Ecto neural progenitor cell (in vitro differentiated cells): ENCODE measurements at regions not wholly inside any gene's neighbourhood (a gene's known extent, or its start where the extent isn't known, plus 50 kb on each side); places are given as distances from the start of the nearest gene placed in this dataset.

Source experiments
- DNase-seq: peaks from one replicate; pipeline ENCODE4 v3.0.0-alpha.2; 2018; ENCODE audit warnings: low spot score

DNA sequence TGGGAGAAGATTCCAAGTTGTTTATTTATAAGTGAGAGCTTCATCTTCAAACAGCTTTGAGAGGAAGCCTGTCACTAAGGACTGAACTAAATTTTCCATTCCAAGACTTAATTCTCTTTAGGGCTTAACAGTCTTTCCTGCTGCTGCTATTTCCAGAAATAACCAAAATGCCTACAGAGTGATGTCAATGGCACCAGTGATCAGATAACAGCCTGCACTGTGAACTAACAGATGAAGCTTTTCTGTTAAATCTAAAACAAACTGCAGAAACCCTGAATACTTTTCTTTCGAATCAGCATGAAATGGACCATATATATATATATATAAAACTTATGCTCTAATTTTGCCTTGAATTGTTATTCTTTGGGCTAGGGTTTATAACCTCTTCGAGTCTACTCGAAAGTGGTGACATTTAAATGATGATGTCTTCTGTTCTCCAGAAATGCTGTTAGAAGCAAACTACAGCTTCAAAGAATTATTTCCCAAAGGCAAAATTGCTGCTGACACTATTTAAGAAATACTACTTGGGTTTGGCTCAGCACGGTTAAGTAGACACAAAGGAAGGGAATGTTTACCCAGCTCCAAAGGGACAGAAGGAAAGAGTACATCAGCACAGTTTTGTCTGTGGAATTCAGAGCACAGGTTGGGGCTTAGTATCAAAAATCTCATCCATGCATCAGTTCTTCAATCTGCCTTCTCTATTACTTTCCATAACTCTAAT lies 238.5 kb upstream of the LRRN1 start:
- no peak for DNase-seq

DNA sequence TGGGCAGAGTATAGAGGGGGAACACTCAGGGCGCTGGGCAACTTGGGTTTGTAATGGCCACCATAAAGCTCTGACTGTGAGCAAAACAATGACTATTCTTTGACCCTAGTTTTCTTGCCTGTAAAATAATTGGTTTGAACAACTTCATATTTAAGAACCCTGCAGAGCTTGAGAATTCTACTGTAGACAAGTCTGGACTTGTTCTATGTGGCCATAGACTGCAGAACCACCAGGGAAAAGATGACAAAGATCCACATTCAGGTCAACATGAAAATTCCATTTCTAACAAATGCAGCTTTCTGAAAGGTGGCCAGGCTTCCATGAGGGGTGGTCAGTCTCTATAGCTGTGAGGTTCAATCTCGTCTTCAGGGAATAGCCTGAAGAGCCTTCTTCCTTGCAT lies 239.4 kb upstream of the LRRN1 start:
- no peak for DNase-seq

DNA sequence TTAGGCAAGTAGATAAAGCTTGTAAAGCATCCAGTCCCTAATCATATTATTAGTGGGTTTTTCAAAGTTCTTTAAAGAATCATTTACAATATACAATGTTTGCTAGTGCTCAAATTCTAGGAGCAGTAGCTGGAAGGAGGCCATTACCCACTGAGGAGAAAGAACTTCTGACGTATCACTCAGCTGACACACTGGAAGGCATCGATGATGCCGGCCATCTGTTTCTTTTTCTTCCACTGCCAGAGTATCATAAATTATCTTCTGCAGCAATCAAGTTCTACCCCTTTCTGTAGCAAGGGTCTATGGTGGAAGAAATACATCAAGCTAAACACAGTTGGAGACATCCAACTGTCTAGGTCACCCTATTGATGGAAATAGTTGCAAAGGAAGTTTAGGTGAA lies 243.2 kb upstream of the LRRN1 start:
- no peak for DNase-seq

DNA sequence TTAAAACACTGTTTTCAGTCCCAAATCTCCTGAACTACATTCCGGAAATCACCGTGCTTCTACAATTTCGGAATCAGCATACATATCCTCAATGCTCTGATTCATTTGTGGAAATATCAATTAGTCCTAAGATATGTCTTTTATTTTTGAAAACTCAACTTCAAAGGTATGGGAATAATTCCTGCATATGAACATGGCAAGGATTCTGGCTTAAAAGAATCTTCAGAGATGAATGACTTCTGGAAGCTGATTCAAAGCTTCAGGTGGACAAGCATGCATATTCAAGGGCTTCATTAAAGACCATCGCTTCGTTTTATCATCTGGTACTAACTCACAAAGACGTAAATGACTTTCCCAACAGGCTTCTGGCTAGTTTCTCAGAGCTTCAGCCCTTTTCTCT lies 246.0 kb upstream of the LRRN1 start:
- no peak for DNase-seq

DNA sequence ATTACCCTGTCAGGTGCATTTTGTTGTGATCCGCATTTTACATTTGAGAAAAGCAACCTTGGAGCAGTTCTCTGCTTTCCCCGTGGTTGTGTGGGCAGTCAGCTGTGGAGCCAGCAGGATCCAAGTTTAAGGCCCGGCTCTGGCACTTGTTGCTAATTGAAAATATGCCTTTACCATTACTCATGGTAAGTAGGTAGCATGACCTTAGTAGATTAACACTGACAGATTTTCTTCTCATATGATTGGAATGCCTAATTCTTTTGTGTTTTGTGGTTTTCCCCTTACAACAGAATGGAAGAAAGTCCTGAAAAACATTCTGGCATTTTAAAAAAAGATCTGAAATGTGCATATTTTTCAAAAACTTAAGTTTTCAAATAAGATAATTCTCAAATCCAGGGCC lies 246.5 kb upstream of the LRRN1 start:
- DNase-seq: no peak

DNA sequence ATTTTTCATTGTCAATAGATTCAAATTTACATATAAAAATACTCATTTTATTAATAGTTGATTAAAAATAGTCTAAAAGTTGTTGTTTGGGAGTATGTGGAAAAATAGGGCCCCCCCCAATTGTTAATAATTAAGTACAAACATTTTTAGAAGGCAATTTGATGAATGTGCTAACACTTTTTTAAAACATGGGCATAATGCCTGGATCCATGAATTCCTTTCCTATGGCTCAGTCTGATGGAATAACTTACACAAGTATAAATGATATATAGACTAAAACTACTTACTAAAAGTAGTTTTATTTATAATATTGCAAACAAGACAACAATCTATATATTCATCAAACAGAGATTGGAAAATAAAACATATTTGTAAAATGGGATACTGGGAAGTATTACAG lies 247.2 kb upstream of the LRRN1 start:
- no peak for DNase-seq

DNA sequence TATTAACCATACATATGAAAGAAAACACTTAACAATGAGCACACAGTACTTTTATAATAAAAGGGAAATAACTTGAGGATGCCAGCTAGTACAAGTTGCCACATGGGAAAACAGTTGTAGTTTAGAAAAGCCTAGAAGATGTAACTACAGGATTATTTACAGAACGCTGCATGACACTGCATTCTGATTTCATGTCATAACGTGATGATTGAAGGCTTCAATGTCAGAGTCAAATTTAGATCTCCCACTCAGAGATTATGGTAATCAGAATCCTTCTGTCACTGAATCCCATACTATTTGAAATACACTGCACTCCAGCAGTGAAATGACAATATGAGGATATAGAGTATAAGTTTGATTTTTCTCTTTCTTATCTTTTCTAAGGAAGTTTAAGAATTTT lies 253.9 kb upstream of the LRRN1 start:
- no peak for DNase-seq

DNA sequence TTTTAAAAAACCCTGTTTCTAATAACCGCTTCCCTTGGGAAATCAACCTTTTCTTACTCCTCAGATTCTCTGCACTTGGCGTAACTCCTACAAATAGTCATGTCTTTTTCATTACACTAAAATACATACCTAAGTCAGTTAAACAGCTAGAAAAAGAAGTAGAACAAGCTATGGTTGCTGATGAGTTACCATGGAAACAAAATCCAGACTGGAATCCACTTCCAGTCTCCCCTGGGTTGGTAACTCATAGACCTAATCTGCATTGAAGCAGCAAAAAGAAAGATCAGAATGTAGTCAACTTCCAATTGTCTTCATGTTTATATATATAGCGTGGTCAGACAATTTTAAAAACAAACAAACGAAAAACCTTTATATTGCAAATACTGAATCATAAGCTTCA lies 260.8 kb upstream of the LRRN1 start:
- no peak for DNase-seq

DNA sequence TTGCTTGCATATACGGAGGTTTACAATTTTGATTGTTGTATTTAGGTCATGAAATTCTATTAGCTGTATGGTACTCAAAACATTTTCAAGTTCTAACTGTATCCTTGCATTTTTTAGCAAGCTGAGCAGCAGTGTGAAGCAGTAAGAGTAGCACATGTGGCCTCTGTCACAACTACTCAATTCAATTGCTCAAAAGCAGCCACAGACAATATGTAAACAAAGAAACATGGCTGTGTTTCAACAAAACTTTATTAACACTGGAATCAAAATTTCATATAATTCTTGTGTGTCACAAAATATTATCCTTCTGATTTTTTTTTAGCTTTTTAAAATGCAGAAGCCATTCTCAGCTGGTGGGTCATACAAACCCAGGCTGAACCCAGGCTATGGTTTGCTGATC lies 266.7 kb upstream of the LRRN1 start:
- DNase-seq: no peak

DNA sequence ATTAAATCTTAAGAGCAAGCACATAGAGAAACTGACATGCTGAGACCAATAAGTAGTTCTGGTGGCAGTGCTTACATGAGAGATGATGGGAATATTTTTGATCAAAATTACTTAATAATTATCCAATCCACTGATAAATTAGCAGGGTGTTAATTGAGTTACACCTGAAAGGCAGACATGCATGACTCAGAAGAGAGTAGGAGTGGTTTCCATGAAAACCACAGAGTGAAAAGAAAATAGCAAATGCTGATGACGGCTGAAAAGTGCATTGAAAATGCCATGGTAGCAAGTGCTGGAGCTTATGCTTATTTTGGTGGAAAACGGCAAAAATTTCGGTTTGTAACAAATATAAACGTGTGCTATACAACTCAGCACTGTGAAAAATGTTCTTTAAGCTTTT lies 267.8 kb upstream of the LRRN1 start:
- DNase-seq: no peak

DNA sequence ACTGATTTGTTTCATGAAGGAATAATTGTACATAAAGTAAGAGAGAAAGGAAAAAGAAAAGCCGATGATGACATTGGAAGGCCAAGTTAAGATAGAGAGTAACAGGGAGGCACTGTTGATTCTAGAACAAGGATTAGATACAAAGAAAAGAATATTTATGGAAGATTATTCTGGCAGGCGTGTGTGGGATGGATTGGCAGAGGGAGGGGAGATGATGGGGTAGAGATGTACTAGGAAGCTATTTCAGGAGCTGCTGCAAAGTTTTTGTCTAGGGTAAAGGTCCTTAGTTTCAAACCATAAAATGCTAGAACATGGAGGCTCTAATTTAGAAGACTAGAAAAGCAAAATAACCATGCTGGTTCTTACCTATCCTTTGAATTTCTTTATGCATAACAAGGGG lies 280.0 kb upstream of the LRRN1 start:
- DNase-seq: no peak

DNA sequence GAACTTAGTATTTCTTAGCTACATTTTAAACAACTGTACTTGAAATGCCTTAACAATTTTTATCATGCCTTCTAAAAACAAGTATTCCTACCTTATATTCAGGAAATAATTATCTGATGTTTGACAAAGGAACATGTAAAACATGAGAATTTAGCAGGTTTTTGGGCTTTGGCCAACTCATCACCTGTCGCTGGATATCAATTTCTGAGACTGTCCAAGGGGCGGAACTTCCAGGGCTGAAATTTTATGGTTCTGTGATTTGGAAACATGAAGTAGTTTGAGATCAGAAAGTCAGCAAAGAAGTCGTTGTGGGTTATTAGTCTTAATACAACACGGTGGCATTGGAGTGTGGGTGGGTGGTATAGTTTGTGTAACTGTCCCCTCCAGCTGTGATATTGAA lies 282.2 kb upstream of the LRRN1 start:
- no peak for DNase-seq

DNA sequence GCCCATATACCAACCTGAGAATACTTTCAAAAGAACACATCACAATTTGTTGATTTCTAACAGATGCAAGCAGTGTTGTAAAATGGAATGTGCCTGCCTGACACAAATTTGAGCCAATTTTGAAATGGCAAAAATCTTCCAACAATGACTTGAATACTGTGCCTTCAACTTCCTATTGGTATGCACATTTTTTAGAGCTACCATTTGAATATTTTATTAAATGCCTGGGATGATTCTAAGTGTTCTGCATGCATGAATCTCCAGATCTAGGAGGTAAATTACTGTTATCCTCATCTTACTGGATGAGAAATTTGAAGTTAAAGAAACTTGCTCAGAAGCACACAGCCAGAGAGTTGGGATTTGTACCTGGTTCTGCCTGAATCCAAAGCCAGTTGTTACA lies 282.8 kb upstream of the LRRN1 start:
- DNase-seq: no peak

DNA sequence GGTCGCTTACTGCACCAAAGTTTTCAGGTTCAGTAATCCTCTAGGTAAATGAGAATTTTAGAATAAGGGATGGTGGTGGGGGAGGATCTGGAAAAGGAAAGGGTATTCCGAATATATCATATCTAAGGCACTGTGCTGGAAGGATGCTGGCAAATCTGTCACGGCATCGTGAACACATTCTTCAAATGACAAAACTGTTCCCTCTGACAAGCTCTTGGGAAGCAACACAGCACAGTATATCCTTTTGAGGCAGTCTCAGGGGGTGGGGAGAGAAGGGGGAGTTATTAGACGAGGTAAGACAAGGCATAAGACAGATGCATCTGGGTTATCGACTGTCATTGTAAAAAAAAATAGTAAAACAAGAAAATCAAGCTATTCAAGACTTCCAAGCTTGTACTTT lies 289.6 kb upstream of the LRRN1 start:
- no peak for DNase-seq

DNA sequence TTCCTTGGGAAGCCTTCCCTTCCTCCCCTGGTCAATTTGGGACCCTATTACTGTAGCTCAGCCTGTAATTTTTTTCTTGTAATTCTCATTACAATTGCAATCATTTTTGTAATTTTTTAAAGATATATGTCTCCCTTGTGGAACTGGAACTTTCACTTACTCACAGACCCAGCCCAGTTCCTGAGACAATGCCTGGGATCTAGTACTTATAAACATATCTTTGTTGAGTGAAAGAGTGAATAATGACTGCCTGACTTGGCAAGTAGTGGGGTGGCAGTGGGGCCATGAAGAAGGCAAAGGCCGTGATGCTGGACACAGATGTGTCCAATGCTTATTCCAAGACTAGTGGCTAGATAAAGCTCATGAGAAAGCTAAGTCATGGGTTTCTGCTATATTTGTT lies 294.5 kb upstream of the LRRN1 start:
- DNase-seq: no peak

DNA sequence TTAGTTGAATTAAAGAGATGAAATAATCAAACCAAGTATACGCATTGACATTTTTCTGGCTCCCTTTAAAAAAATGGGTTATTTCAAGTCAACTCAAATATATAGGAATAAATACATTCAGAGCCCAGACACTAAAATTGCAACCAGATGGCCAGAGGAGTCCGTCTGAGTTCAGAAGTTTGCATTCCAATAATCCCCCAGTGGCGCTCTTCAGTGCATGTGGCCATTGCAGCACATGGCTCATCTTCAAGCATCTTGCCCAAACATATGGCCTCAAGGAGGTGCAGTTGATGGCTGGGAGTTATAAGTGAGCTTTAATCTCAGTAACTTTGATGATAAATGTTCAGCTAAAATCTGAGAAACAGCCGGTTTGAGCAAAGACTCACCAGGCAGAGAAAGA lies 295.8 kb upstream of the LRRN1 start:
- no peak for DNase-seq

DNA sequence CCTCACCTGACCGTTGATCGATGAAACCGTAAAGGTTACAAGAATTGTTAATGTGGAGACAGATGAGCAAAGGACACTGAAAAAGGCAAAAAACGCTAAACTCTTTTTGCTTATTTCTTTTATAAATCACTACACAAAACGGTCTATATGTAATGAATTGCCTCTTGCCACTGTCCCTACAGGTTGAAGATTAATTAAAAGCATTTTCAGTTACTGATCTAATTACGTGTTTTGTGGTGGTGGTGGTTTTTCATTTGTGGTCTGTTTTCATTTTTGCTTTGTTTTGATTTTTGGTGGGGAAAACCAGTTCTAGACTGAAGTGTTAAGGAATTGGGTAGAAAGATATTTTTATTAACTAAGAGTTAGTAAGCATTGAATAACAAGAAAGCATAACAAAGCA lies 299.2 kb upstream of the LRRN1 start:
- no peak for DNase-seq

DNA sequence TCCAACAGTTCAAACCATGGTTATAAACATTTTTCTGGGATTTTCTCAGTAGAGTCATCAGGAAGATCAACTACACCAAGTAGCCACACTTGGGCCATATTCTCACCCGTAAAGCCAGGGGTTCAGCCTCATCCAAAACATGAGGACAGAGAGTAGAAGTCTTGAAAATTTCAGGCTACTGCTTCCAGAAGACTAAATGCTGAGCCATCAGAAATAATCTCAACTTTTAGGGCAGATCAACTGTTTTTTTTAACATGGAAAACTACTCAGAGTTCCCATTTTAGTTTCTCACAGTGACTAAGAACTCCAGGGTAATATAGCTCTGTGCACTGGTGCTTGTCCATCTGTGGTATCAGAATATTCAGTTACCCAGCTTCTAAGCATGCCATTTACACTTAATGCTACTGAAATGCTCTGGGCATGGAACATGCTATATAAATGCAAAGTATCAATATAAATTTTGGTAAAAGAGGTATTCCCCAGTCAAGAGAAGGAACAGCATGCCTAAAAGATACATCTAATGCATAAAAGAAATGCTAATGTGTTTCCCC lies 300.1 kb upstream of the LRRN1 start:
- DNase-seq: no peak

DNA sequence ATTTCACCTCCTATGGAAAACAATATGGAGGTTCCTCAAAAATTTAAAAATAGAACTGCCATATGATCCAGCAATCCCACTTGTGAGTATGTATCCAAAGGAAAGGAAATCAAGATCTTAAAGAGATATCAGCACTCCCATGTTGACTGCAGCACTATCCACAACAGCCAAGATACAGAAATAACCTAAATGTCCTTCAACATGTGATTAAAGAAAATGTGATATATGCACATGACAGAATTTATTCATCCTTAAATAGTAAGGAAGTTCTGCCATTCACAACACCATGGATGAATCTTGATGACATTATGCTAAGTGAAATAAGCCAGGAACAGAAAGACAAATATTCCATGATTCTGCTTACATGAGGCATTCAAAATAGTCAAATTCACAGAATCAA lies 303.6 kb upstream of the LRRN1 start:
- no peak for DNase-seq

DNA sequence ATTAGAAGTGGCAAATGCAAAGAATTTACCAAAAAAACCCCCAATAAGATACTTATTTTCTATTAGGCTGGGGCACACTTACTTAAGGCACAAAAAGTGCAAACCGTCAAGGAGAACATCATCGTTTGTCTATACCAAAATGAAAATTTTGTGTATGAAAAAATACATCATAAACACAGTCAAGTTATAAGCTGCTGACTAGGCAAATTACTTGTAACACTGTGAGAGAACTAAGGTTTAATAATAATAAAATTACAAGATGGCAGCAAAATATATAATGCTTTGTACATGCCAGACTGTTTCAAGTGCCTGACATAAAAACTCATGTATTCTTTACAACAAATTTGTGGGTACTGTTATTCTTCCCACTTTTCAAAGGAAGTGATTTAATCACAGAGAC lies 297.2 kb upstream of the CRBN start:
- no peak for DNase-seq

DNA sequence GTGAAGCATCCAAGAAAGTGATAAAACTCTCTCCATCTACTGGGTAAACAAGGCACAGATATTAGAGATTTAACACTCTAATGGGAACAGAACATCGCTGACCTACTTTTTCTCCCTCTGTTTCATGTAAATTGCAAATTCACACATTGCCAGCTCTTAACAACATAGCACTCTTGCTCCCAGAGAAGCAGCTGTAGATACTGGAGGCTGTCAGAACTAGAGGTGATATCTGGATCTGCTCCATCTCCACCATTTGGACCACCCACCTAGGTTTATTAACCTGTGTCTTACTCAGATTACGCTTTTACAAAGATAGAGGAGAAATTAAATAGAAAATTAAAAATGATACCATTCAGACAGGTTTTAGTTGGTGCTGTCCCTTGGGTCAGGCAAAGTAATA lies 289.1 kb upstream of the CRBN start:
- DNase-seq: no peak

DNA sequence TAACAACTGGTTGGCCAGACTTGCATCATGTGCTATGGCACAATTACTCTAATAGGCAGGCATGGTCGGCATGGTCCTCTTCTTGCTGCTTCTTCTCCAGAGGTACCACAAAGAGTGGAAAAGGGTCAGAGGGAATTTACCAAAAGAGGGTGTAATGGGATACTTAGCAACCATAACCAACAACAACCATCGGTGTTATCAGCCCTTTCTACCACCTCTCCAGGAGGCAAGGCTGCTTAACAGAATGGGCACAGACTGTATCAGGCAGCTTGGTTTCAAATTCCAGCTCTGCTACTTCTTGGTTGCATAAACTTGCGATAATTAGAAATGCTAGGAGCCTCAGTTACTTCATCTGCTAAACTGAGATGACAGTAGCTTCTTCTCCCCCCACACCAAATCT lies 284.6 kb upstream of the CRBN start:
- DNase-seq: no peak

DNA sequence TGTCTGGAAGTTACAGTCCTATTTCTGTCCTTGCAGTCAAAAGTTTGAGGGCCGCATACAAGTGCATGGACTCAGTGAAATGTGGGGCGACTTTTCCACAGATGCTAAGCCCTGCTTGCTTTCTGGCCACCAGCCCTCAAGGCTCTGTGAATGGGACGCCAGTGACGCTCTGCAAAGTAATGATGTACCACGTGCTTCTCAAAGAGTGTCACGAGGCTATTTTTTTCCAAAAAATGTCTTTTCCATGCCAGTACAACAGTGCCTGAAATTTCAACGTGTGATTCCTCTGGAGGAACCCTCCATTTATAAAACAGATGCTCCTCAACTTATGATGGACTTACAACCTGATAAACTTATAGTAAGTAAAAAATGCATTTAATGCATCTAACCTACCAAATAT lies 281.8 kb upstream of the CRBN start:
- DNase-seq: no peak

DNA sequence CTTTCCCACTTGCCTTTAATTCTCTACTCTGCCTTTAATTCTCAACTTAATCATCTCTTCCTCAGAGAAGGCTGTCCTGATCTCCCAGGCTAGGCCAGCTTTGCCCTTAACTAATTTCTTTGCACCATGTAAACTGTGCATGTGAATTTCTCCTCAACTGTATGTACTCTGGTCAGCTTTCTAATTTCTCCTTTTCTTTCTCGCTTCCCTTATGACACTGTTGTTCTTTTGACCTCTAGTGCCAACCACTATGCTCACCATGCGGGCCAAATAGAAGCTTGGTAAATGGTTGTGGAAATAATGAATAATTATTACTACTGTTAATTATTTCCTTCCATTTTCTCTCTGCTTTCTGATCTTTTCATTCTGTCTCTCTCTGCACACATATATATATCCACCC lies 269.0 kb upstream of the CRBN start:
- DNase-seq: no peak

DNA sequence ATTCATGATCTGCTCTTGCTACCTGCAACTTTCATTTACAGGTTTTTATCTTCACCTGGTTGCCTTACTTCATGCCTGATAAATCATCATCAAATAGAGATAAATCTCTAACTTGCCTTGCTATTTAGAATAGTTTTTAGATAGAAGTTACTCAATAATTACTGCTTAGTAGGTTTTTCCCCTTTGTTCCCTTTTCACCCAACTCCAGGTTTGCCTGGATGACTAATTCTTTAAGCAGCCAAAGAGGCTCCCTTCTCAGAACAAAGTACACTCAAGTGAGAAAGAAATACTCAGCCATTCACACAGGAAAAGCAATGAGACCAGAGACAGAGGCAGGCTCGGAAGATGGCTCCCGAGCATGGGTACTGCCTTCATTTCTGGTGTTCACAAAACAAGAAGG lies 268.1 kb upstream of the CRBN start:
- DNase-seq: no peak
